SU-DHL-6 (cell line): ENCODE measurements at regions not wholly inside any gene's neighbourhood (a gene's known extent, or its start where the extent isn't known, plus 50 kb on each side); places are given as distances from the start of the nearest gene placed in this dataset.

Source experiments
- CTCF ChIP-seq: fragments of 200-600 bp; sonication (generic); IDR thresholded peaks from one replicate; pipeline ENCODE4 v1.5.1; 2017; ENCODE audit warnings: antibody characterized with exemption, mild to moderate bottlenecking, low read length, moderate library complexity; ENCODE audit not compliant: insufficient read depth, poor library complexity, severe bottlenecking
- EZH2phosphoT487 ChIP-seq: fragments of 200-600 bp; sonication (generic), shearing (Covaris generic); conservative IDR thresholded peaks from 2 replicates; pipeline ENCODE4 v1.6.1; 2018; ENCODE audit warnings: mild to moderate bottlenecking, antibody characterized with exemption, low read length, moderate library complexity, mixed read lengths

DNA sequence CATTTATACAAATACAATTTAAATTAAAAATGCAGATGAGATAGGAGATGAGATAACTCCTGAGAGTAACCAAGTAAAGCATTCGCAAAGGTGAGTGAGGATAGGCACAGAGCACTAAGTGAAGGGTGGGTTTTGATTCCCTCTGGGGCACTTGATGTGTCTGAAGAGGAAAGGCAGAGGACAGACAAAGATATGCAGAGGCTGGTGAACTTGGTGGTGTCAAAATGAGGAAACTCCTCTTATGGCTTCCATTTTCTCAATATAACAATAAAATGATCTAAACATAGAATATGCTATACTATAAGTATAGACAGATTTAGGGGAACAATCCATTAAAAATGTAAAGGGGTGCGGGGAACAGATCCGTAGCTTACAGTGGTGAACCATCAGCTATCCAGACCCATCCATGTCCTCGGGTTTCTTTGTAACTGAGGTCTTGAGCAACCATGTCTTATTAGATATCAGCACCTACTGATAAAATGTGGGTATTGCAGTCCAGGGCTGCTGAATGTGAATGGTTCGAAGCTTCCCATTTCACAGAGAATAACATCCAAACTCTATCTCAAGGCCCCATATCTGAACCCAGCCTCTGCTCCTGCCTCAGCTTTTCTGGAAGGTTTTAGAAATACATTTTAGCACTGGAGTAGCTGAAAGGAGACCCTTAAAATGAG, 73.9 kb upstream of the SLC10A2 start:
- TF ChIP-seq CTCF (peak; percentile 83), EZH2phosphoT487 (no peak)
